Astrocyte of the cerebellum (primary cell): ENCODE measurements at regions not wholly inside any gene's neighbourhood (a gene's known extent, or its start where the extent isn't known, plus 50 kb on each side); places are given as distances from the start of the nearest gene placed in this dataset.

Experiments
- DNase-seq: peaks from one replicate; pipeline ENCODE4 v3.0.0-alpha.2; 2011; ENCODE audit warnings: low read depth
- H3K4me3 ChIP-seq: 2 replicates; pipeline ENCODE4 v1.5.1; 2011; ENCODE audit warnings: mild to moderate bottlenecking, low read depth, low read length, moderate library complexity
- in situ Hi-C: cut with HindIII; loops from 2 replicates; pipeline ENCODE4 v1.10.0; 2017; ENCODE audit warnings: low sequenced_read_pairs
- TF ChIP-seq, protein P1 (sequence below): IDR thresholded peaks from 2 replicates; pipeline ENCODE4 v1.5.1; 2012; ENCODE audit warnings: low read length, low read depth, moderate library complexity, mild to moderate bottlenecking; ENCODE audit errors: missing control alignments

DNA sequence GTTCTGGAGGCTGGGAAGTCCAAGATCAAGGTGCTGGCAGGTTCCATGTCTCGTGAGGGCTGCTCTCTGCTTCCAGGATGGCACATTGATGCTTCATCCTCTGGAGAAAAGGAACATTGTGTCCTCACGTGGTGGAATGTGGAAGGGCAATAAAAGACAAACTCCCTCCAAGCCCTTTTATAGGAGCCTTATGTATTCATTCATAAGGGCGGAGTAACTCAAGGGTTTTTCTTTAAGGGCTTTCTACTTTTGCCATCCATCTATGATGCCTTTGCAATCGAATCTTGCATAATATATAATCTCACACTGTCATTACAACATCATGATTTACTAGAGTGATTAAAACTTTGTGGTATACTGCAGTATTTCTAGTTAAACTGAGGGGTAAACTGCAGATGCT is 132.7 kb upstream of the DDHD1 start:
- H3K4me3 ChIP-seq = no peak overlapping the region
- in situ Hi-C loops = no loop called here
- TF ChIP-seq, protein P1, sequence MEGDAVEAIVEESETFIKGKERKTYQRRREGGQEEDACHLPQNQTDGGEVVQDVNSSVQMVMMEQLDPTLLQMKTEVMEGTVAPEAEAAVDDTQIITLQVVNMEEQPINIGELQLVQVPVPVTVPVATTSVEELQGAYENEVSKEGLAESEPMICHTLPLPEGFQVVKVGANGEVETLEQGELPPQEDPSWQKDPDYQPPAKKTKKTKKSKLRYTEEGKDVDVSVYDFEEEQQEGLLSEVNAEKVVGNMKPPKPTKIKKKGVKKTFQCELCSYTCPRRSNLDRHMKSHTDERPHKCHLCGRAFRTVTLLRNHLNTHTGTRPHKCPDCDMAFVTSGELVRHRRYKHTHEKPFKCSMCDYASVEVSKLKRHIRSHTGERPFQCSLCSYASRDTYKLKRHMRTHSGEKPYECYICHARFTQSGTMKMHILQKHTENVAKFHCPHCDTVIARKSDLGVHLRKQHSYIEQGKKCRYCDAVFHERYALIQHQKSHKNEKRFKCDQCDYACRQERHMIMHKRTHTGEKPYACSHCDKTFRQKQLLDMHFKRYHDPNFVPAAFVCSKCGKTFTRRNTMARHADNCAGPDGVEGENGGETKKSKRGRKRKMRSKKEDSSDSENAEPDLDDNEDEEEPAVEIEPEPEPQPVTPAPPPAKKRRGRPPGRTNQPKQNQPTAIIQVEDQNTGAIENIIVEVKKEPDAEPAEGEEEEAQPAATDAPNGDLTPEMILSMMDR = no peak
- no peak for DNase-seq

DNA sequence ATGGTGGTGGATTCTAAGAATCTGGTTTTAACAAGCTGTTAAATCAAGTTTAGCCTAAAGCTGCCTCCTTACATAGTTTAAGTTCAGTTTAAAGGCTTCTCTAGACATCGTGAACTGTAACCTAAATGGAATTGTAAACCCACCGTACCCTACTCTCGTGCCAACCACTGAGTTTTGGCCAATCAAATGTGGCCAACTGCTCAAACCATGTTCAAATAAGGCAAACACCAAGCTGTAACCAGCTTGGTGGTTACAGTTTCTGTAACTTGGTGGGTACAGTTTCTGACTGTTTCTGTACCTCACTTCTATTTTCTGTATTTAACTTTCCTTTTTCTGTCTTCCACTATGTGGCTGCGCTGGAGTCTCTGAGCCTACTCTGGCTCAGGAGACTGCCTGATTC is 131.9 kb upstream of the DDHD1 start:
- no peak for DNase-seq
- no peak overlapping the region for H3K4me3 ChIP-seq
- in situ Hi-C loops = no loop called here
- TF ChIP-seq, protein P1 = no peak

DNA sequence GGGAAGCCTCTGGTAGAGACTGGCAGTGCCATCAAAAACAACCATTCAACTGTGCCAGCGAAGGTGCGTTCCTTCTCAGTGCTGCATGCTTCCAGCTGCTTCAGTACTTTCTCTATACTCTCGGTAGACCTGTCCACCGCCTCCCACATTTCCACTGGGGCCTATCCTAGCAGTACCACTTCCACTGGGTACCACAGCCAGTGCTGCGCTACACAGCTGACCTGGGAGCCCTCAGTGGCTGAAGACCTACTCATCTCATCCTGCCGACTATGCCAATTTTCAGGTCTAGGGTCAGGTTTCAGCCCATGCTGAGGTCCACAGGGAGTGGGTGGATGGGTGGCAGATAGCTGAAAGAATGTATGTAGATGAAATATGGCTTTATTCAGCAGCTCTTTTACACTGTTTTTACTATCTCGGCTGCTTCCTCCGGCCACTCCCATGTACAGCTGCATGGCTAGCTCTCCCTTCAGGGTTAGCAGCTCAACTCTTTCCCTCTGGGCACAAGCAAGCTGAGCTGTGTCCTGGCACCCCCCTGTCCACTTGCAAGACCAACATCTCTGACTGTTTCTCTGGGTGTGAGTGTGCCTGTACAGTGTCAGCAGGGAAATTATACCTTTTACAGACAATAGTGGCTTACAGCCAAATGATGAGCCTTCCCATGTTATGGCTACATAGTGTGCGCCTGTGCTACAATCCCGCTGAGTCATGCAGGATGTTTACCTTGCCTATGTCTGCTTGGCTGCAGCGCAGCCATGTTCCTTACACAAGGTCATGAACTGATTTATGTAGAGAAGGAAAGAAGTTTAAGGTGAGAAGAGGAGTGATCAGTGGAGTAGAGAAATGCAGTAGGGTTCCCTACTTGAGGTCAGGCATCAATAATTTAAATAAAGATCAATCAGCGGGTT is 125.7 kb upstream of the DDHD1 start:
- TF ChIP-seq, protein P1 = no peak
- in situ Hi-C loops = no loop called here
- no peak overlapping the region for H3K4me3 ChIP-seq
- DNase-seq = no peak

DNA sequence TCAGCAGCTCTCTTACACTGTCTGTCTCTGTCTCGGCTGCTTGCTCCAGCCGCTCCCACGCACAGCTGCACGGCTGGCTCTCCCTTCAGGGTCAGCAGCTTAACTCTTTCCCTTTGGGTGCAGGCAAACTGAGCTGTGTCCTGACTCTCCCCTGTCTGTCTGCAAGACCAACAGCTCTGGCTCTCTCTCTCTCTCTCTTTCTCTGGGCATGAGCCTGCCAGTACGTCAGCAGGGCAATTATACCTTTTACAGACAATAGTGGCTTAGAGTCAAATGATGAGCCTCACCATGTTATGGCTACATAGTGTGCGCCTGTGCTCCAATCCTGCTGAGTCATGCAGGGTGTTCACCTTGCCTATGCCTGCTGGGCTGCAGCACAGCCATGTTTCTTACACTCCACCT is 120.5 kb upstream of the DDHD1 start:
- no peak overlapping the region for H3K4me3 ChIP-seq
- DNase-seq = no peak
- in situ Hi-C loops = no loop called here
- TF ChIP-seq, protein P1 = no peak

DNA sequence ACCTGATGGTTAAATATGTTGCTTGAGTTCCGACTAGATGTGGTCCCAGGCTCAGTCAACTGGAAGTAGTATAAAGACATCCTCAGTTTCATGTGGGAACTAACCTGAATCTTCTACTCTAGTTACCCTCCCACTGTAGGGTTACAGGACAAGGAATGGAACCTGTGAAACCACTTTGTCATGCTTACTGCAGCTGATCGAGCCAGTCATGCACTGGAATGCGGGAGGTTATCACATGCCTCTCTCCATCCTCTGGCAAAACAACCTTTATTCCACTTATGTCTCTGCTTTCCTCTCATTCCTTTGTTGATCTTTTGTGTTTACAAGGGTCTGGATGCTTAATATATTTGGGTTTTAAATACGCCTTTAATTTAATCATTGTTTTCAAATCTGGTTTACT is 111.9 kb upstream of the DDHD1 start:
- no peak overlapping the region for H3K4me3 ChIP-seq
- in situ Hi-C loops = no loop called here
- TF ChIP-seq, protein P1 = no peak
- no peak for DNase-seq

DNA sequence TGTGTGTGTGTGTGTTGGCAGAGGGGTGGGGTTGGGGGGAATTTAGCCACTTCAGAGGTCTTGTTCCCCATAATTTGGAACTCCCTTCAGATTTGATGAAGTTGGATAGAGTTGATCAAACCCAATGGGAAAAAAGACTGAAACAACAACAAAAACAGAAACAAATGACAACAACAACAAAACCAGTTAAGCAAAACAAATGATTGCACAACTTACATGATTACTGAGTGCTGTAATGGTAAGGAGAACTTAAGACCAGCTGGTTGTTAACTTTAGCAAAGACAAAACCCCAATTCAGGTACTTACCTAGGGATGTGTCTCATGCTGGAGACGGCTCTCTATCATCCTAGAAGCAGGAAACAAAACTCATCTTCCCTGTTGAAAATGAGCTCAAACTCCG is 107.8 kb upstream of the DDHD1 start:
- TF ChIP-seq, protein P1 = no peak
- no peak for DNase-seq
- in situ Hi-C loops = no loop called here
- no peak overlapping the region for H3K4me3 ChIP-seq

DNA sequence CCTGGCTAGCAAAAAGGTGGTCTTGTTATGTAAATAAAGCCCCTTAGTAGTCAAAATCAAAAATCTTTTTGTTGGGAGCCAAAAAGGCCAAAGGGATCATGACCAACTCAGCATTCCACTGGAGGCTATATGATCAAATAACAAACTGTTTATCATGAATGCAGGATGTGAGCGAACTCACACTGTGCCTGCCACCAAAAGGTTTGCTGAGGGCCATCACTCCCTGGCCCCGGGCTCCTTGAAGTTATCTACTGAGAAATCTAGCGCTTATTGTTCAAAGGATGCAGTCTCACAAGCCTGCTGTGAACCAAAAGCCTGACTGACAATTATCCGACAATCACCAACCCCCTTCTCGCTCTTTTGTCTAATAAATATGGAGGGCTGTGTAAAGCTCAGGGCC is 107.2 kb upstream of the DDHD1 start:
- H3K4me3 ChIP-seq = no peak overlapping the region
- TF ChIP-seq, protein P1 = no peak
- no peak for DNase-seq
- in situ Hi-C loops = no loop called here
